ENCODE measurements at regions not wholly inside any gene's neighbourhood (a gene's known extent, or its start where the extent isn't known, plus 50 kb on each side); places are given as distances from the start of the nearest gene placed in this dataset.

DNA sequence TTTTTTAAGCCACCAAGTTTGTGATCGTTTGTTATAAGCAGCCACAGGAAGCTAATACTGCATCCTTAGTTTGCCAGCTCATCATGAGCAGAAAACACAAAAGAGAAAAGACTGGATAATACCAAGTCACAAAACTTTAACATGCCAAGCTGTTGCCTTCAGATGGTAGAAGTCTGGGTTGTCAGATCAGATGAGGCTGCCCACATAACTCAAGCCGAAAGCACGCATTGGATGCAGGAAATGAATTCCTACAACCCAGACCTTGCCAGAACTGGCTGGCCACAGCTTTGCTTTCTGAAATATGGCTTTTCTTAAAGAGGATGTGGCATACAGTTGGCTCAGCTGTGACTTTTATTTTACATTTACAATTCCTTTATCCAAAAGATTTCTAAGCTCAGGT lies 118.3 kb upstream of the NEO1 start:
- DNase-seq (ENCODE audit: low spot score) = no peak
- intact Hi-C loops (cut with DNase I) = no loop called here

DNA sequence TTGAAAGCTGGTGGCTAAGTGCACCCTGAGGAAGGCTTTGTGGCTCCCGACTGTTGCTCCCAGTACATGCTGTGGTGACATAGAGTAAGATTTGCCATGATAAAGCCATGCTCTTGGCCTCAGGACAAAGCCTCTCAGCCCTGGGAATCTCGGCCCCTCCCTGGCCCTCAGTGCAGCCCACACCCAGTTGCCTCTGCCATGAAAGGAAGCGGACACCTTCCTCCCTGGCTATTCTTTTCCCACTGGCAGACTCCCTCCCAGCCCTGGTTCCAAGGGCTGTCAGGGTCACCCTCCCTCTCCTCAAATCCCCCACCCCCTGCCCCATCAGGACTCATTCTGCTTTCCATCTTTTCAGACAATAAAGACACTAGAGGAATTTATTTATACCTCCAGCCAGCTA lies 119.8 kb upstream of the NEO1 start:
- no peak for DNase-seq (ENCODE audit: low spot score)
- intact Hi-C loops (cut with DNase I) = no loop called here

DNA sequence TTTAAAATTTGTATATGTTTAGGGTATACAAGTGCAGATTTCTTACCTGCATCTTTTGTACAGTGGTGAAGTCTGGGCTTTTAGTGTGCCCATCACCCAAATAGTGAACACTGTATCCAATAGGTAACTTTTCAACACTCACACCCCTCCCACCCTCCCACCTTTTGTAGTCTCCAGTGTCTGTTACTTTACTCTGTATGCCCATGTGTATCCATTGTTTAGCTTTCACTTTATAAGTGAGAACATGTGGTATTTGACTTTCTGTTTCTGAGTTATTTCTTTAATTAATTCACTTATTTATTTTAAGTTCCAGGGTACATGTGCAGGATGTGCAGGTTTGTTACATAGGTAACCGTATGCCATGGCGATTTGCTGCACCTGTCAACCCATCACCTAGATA lies 124.8 kb upstream of the NEO1 start:
- intact Hi-C loops (cut with DNase I) = no loop called here

DNA sequence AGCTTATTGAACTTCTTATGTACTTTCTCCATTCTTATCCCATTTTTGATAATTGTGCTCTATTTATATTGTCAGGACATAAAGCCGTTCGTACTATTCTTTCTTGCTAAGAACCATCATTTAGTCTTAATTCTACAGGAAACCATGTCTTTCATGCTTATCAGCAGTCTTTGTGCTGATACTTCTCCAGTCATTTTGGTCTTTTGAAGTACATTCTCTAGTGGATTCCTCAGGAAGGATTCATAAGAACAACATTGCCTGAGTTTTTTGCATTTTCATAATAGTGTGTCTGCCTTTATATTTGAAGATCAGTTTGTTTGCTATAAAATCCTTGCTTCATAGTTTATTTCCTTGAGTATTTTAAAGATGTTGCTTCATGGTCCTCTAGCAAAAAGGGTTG lies 126.6 kb upstream of the NEO1 start:
- no peak for DNase-seq (ENCODE audit: low spot score)
- intact Hi-C loops (cut with DNase I) = no loop called here

More for the DNA sequence above, 124.8 kb upstream of the NEO1 start:
- no peak for DNase-seq (ENCODE audit: low spot score)

DNA sequence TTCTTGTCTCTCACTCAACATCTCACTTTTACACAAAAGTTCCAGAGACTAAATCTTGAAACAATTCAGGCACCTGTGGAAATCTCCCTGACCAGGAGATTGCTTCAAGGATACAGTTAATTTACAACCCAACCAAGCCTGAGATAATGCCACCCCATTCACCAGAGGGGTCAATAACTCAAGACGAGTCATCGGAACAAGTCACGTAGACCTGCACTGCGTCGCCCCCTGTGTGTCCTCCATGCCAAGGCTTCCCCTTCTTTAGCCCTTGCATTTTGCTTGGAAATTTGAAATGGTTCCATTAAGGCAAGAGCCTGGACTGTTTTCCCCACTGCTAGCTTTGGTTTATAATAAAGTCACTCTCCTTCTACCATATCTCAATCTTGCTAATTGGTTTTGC lies 129.0 kb upstream of the NEO1 start:
- intact Hi-C loops (cut with DNase I) = no loop called here
- no peak for DNase-seq (ENCODE audit: low spot score)

DNA sequence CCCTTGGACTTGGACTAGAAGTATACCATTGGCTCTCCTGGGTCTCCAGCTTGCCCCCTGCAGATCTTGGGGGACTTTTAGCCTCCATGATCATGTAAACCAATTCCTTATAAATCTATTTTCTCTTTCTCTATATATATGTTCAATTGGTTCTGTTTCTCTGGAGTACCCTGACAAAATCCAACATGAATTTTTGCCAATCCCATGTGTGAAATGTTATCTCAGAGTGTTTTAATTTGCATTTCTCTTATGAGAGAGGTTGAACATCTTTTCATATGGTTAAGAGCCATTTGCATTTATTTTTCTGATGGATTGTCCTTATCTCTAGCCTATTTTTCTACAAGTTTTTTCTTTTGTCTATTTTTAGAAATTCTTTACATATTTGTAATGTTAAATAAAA lies 131.7 kb upstream of the NEO1 start:
- no peak for DNase-seq (ENCODE audit: low spot score)
- intact Hi-C loops (cut with DNase I) = no loop called here

DNA sequence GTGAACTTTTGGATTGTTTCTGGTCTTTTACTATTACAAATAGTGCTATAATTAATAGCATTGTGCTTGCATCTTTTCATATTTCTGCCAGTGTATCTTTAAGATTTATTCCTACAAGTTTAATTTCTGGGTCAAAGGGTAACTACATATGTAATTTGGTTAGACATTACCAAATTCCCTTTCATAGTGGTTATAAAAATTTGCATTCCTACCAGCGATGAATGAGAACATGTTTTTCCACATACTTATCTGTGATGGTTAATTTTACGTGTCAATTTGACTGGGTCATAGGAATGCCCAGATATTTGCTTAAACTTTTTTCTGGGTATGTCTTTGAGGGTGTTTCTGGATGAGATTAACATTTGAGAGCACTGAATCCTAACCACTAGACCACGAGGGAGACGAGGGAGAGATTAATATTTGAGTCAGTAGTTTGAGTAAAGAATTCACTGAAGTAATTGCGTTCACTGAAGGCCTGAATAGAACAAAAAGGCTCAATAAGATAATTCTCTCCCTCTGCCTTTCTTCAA lies 132.3 kb upstream of the NEO1 start:
- DNase-seq (ENCODE audit: low spot score) = no peak
- intact Hi-C loops (cut with DNase I) = no loop called here

DNA sequence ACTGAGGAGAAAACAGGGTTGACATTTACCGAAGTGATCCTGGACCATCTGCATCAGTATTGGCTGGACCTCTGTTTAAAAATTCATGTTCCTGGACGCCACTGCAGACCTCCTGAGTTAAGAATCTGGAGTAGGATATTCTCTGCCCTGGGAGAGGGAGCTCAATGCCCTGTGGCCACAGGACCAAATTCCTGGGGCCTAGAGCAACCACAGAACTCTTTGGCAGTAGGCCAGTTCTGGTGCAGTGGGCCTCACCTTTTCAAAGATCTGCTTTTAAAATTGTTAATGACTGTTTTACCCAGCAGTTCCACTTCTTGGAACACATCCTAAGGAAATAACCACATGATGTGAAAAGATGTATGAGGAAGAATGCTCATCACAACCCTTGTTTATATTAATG lies 133.3 kb upstream of the ADPGK start:
- intact Hi-C loops (cut with DNase I) = no loop called here
- DNase-seq (ENCODE audit: low spot score) = no peak

DNA sequence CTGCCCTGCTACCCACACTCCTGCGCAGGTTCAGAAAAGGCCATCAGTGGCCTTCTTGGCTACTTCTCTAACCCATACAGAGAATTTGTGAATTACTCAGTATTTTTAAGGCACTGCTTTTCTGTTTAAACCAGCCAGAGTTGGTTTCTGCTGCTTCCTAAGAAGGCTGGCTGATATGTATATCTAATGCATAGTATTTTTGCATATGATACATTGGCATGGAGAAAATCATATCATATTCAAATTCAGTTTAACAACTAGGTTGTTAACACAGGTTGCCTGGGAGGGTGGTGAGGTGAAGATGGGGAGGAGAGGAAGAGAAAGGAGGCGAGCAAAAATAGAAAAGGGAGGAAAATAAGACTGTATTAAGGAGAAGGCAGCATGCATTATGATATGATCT lies 132.8 kb upstream of the ADPGK start:
- no peak for DNase-seq (ENCODE audit: low spot score)
- intact Hi-C loops (cut with DNase I) = no loop called here

DNA sequence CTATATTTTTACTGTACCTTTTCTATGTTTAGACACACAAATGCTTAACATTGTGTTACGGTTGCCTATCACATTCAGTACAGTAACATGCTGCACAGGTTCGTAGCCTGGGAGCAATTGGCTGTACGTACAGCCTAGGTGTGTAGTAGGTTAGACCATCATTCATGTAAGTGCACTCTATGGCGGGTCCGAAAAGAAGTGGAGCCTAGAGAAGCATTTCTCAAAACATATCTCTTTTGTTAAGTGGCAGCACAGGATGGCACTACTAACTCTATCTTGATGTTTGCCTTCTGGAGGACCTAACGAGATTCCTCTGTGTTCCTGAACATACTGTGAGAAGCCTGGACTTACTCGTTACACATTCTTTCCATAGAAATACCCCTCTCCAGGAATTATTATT lies 132.3 kb upstream of the ADPGK start:
- intact Hi-C loops (cut with DNase I) = no loop called here
- no peak for DNase-seq (ENCODE audit: low spot score)

DNA sequence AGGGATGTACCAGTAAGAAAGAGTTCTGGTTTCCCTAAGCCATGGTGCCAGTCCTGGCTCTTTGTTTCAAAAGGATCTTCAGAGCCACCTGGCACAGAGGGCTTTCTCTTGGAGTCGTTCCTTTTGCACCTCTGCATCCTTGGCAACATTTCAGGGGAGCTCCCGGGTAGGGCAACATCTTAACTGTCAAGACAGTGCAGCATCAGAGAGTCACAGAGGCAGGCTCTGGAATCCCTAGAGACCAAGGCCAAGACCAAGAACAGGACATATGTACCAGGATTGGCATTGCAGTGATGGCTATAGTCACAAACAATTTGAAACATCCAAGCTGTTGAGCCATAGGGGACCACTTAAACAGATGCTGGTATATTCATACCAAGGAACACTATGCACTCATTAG lies 129.4 kb upstream of the ADPGK start:
- no peak for DNase-seq (ENCODE audit: low spot score)
- intact Hi-C loops (cut with DNase I) = no loop called here

DNA sequence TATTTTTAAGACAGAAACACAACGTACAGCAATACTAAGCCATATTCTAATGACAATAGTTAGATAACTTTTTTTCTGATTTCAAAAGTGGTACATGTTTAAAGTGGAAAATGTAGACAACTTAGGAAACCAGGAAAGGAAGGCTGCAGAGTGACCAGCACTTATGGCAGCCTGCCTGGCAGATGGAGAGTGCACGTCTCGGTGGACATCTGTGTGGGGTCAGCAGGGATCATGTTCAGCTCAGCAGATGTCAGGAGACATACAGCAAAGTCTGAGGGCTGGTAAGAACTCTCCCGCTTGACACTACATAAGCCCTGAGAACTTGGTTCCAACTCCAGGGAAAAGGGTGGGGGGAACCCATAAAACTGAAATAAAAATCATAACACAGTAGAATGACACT lies 128.6 kb upstream of the ADPGK start:
- DNase-seq (ENCODE audit: low spot score) = no peak
- intact Hi-C loops (cut with DNase I) = no loop called here

DNA sequence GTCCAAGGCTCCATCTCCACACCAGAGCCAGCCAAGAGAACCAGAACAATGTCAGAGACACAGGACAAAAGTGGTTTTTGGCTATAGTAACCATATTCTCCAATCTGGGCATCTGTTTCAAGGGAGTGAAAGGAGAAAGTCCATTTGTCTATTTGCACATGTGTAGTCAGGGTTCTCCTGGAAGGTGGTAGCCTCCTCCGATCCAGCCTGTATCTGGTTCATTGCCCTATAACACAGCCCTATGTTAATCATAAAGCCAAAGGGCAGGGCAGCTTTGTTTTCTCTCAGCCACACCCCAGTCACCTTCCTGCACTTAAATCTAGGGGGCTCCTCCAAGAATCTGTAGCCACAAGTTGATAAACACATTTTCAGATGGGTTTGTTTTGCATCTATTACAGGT lies 128.1 kb upstream of the ADPGK start:
- intact Hi-C loops (cut with DNase I) = no loop called here
- no peak for DNase-seq (ENCODE audit: low spot score)

DNA sequence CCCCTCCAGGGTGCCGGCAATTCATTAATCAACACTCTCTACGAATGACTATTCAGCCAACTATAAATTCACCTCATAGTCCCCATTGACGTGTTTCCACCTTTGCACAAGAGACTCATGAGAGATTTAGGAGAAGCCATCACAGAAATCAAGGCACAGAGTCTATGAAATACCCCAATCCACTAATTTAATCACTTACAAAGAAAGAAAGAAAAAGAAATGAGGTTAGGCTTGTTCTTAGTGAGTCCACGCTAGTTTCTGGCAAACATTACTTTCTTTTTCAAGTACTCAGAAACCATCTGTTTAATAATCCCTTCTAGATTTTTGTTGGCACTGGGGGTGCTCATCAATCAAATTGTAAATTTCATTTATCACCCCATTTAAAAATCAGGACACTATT lies 125.2 kb upstream of the ADPGK start:
- intact Hi-C loops (cut with DNase I) = no loop called here
- DNase-seq (ENCODE audit: low spot score) = no peak

DNA sequence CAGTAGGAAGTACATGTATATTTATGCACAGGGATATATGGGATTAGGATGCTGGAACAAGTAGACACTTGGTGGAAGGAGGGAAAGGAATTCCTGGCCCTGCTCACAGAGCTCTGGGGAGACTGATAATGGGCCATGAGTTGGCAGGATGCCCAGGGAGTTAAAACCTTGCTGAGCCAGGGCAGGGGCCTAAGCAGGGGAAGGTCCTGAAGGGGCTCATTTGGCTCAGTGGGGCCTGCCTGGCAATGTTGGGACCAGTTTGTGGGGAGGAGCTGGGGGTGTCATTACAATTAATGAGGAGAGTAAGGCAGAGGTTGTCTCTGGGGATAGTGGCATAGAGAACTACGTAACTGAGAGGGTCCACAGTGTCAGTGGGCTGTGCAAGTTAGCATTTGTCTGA lies 124.2 kb upstream of the ADPGK start:
- intact Hi-C loops (cut with DNase I) = no loop called here
- no peak for DNase-seq (ENCODE audit: low spot score)

DNA sequence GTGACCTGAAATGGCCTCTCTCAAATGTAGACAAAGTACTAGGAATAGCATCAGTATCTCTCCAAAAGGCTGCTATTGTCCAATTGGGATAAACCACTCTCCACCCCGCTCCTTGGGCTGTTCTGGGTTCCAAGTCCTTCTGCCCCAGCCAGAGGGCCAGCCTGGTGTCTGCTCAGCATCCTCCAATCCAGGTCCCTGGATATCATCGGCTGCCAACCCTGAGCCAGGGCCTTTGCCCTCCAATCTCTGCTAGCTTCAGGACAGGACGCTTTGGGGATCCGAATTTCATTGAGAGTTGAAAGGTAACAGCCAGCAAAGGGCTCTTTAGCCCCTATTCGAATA lies 119.3 kb upstream of the ADPGK start:
- DNase-seq (ENCODE audit: low spot score) = no peak
- intact Hi-C loops (cut with DNase I) = no loop called here

DNA sequence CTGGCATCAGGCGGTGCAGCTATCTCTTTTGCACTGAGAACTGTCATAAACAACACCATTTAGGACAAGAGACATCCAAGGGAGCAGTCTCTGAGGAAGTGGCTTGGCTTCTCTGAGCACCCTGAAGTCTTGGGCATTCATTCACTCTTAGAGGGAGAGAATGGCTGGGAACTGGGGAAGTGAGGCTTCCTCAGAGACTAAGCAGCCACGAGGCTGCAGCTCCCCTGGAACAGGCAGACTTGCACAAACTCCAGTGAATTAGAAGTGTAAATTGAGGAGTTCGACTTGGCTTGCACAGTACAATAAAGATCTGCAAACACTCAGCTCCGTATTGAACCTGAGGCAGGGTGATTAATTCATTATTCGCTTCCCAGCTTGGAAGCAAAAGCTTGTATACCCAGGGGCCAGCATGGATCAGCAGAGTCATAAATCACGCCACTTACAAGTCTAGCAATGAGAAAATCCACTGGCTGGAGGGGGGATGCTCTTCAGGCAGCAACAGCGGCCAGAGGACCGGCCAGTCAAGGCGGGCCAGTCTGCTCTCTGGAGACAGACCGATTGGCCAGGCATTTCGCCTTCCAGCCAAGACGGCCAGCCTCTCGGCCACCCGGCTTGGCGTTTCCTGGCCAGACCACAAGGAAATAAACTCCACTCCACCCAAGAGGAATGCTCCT lies 118.8 kb upstream of the ADPGK start:
- intact Hi-C loops (cut with DNase I) = no loop called here
- DNase-seq (ENCODE audit: low spot score) = no peak

DNA sequence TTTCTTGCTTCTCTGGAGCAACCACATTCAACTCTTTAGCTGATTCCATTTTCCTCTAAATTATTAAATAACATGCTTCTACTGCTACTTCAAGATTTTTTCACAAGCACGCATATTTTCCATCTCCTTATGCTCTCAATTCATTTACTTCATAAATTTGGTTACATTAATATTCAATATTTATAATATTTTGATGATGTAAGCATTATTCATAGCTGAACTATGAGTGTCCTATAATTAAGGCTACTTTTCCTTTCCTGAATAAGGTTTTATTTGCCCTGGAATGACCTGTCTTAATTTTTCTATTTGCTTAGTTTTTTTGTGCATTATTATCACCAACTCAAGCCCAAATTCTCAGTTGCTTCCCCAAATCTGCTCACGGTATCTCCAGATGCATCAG lies 109.4 kb upstream of the ADPGK start:
- intact Hi-C loops (cut with DNase I) = no loop called here
- no peak for DNase-seq (ENCODE audit: low spot score)

DNA sequence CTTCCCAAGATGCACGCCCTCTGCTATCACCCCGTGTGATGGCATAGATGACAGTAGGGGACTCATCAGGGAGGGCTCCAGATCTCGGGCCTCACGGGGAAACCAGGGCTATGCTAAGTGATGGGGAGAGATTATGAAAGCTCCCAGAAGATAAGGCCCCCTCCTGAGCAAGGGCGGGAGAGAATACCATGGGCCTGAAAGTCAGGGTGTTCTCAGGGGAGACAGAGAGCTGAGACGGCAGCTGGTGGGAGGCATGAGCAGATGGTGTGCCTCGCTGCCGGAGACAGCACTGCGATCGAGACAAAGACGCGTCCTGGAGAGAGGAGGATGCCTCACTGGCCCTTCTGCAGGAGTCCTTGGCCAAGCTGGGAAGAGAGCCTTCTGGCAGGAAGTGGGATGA lies 106.5 kb upstream of the ADPGK start:
- no peak for DNase-seq (ENCODE audit: low spot score)
- intact Hi-C loops (cut with DNase I) = no loop called here

DNA sequence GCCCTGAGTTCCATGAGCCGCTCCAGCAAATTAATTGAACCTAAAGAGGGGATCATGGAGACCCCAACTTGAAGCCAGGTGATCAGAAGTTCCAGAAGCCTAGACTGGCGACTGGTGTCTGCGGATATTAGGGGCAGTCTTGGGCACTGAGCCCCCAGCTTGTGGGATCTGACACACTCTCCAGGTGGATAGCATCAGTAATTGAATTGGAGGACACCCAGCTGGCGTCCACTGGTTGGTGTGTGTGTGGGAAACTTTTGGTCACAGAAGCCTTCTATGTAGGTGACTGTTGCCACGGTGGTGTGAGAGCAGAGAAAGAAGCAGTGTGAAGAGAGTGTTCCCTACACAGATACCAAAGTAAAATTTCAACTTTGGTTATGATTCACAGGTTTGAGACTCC lies 106.0 kb upstream of the ADPGK start:
- DNase-seq (ENCODE audit: low spot score) = no peak
- intact Hi-C loops (cut with DNase I) = no loop called here

DNA sequence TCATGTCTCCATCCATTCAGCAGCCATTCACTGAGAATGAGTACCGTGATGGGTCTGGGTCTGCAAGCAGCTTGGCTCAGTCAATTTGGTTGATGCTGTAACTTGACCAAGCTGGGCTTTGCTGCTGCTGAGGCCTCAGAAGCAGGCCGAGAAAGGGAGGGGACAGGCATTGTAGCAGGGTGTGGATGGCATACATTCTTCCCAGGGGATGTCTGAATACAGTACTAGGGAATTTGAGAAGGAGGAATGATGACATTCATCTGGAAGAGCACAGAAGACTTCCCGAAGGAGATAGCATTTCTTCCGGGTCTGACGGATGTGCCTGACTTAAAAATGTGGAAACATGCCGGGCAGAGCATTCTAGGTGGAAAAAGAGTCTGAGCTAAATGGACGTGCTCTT lies 105.3 kb upstream of the ADPGK start:
- DNase-seq (ENCODE audit: low spot score) = no peak
- intact Hi-C loops (cut with DNase I) = no loop called here

DNA sequence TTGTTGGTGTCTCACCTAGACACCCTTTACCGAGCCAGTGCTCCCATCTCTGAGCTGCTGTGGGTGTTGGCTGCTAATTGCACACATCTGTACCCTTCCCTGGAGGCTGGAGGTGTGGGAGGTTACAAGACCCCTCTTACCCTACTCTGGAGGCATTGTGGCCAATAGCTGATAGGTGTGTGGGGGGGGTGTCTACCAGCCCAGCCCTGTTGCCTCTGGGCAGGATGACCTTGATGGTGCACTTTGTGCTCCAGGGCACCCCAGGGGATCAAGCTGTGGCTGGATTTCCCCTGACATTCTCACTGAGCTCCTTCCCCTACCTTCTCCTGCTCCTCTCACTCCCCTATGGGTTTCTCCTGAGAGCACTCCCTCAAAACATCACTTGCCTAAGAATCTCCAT lies 104.7 kb upstream of the ADPGK start:
- no peak for DNase-seq (ENCODE audit: low spot score)
- intact Hi-C loops (cut with DNase I) = no loop called here
